ENCODE measurements at regions not wholly inside any gene's neighbourhood (a gene's known extent, or its start where the extent isn't known, plus 50 kb on each side); places are given as distances from the start of the nearest gene placed in this dataset.

DNA sequence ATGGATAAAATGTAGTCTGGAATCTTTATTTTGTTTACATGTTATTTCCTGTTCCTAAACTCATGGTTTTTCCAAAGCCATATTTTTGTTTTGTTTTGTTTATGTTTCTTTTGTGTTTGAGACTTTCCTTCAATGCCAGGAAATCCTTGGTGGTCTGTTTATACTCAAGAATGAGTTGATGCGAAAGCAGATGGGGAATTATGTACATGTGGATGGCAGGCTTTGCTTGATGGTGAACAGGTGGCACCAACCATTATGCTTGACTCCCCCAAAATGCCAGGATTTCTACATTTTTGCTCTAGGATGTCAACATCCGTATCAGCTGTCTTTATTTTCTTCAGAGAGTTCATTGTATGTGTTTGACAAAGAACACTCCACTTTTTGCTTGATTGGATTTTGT is 448.5 kb downstream of the PRDM2 start:
- TF ChIP-seq EZH2 (IDR thresholded peaks at IDR 0.05; ENCODE audit: borderline replicate concordance, low read length): no peak
- TF ChIP-seq CTCF (conservative IDR thresholded peaks at IDR 0.05 in 1 of 2, IDR thresholded peaks at IDR 0.05 in 1 of 2; ENCODE audit: extremely low read depth in 1 of 2, insufficient read depth in 1 of 2, low read depth in 1 of 2, low read length in 2 of 2): no peak

Measured in mammary epithelial cell (primary cell).